NT2/D1 (cell line): ENCODE measurements at regions not wholly inside any gene's neighbourhood (a gene's known extent, or its start where the extent isn't known, plus 50 kb on each side); places are given as distances from the start of the nearest gene placed in this dataset.

Experiments
- DNase-seq: peaks from one replicate; pipeline ENCODE4 v3.0.0-alpha.2; 2011; ENCODE audit warnings: low read depth, low spot score
- H3K27me3 ChIP-seq: 2 replicates; pipeline ENCODE4 v1.6.0; 2011; ENCODE audit warnings: mild to moderate bottlenecking; ENCODE audit not compliant: insufficient read length, insufficient read depth
- H3K36me3 ChIP-seq: 2 replicates; pipeline ENCODE4 v1.6.1; 2011; ENCODE audit warnings: mild to moderate bottlenecking, low read length, mixed read lengths; ENCODE audit not compliant: insufficient read depth, insufficient read length
- H3K4me1 ChIP-seq: 2 replicates; pipeline ENCODE4 v1.5.1; 2011; ENCODE audit not compliant: insufficient read depth, insufficient read length
- H3K4me3 ChIP-seq: 2 replicates; pipeline ENCODE4 v1.5.1; 2011; ENCODE audit warnings: low read depth; ENCODE audit not compliant: insufficient read length
- H3K9ac ChIP-seq: 2 replicates; pipeline ENCODE4 v1.6.0; 2011; ENCODE audit warnings: low read depth; ENCODE audit not compliant: insufficient read length
- H3K9me3 ChIP-seq: 2 replicates; pipeline ENCODE4 v1.5.1; 2011; ENCODE audit warnings: mild to moderate bottlenecking, low read length; ENCODE audit not compliant: insufficient read depth
- SUZ12 ChIP-seq: IDR thresholded peaks from 2 replicates; pipeline ENCODE4 v1.6.1; 2011; ENCODE audit not compliant: insufficient read length, insufficient read depth; ENCODE audit errors: extremely low read depth
- YY1 ChIP-seq: IDR thresholded peaks from 2 replicates; pipeline ENCODE4 v1.6.1; 2011; ENCODE audit not compliant: insufficient read length, insufficient read depth
- ZNF274 ChIP-seq: IDR thresholded peaks from 2 replicates; pipeline ENCODE4 v1.6.1; 2011; ENCODE audit warnings: mild to moderate bottlenecking, low read depth, low read length

GRCh38 chr2:136665736-136666135 lies 99.6 kb upstream of the THSD7B start:
- no peaks in the 10 kb centered on the region for H3K9me3 ChIP-seq
- no peaks in the 10 kb centered on the region for H3K27me3 ChIP-seq
- no peak for DNase-seq
- H3K9ac ChIP-seq: no peak overlapping the region
- TF ChIP-seq ZNF274 (no peak), SUZ12 (no peak), YY1 (no peak)
- H3K4me3 ChIP-seq: no peak overlapping the region
- H3K4me1 ChIP-seq: no peaks in the 10 kb centered on the region
- no peaks in the 10 kb centered on the region for H3K36me3 ChIP-seq

- Histone ChIP-seq H3K4me1 (no peaks in the 10 kb centered on the region), H3K36me3 (no peaks in the 10 kb centered on the region), H3K27me3 (no peaks in the 10 kb centered on the region), H3K4me3 (no peak overlapping the region), H3K9me3 (no peaks in the 10 kb centered on the region), H3K9ac (no peak overlapping the region)
- TF ChIP-seq ZNF274 (no peak), SUZ12 (no peak), YY1 (no peak)
- no peak for DNase-seq
Observed at GRCh38 chr2:136664713-136665405, 100.5 kb upstream of the THSD7B start.

- H3K36me3 ChIP-seq: no peaks in the 10 kb centered on the region
- no peak overlapping the region for H3K4me3 ChIP-seq
- H3K4me1 ChIP-seq: no peaks in the 10 kb centered on the region
- TF ChIP-seq ZNF274 (no peak), YY1 (no peak), SUZ12 (no peak)
- no peaks in the 10 kb centered on the region for H3K9me3 ChIP-seq
- no peak overlapping the region for H3K9ac ChIP-seq
- no peaks in the 10 kb centered on the region for H3K27me3 ChIP-seq
- no peak for DNase-seq
Observed at GRCh38 chr2:136658201-136658600, 107.1 kb upstream of the THSD7B start.

- Histone ChIP-seq H3K4me1 (no peaks in the 10 kb centered on the region), H3K9ac (no peak overlapping the region), H3K27me3 (no peaks in the 10 kb centered on the region), H3K36me3 (no peaks in the 10 kb centered on the region), H3K9me3 (no peaks in the 10 kb centered on the region), H3K4me3 (no peak overlapping the region)
- TF ChIP-seq YY1 (no peak), ZNF274 (no peak), SUZ12 (no peak)
- DNase-seq: no peak
Observed at GRCh38 chr2:136653861-136654260, 111.5 kb upstream of the THSD7B start.

- H3K9ac ChIP-seq: no peak overlapping the region
- H3K27me3 ChIP-seq: no peaks in the 10 kb centered on the region
- no peaks in the 10 kb centered on the region for H3K9me3 ChIP-seq
- no peak for DNase-seq
- H3K36me3 ChIP-seq: no peaks in the 10 kb centered on the region
- H3K4me3 ChIP-seq: no peak overlapping the region
- TF ChIP-seq YY1 (no peak), SUZ12 (no peak), ZNF274 (no peak)
- H3K4me1 ChIP-seq: no peaks in the 10 kb centered on the region
Observed at GRCh38 chr2:136651456-136652010, 113.8 kb upstream of the THSD7B start.

GRCh38 chr2:136647039-136647438 lies 118.3 kb upstream of the THSD7B start:
- Histone ChIP-seq H3K27me3 (no peaks in the 10 kb centered on the region), H3K4me1 (no peaks in the 10 kb centered on the region), H3K9ac (no peak overlapping the region), H3K9me3 (no peaks in the 10 kb centered on the region), H3K4me3 (no peak overlapping the region), H3K36me3 (no peaks in the 10 kb centered on the region)
- TF ChIP-seq ZNF274 (no peak), SUZ12 (no peak), YY1 (no peak)
- no peak for DNase-seq

GRCh38 chr2:136645236-136645828 lies 120.0 kb upstream of the THSD7B start:
- Histone ChIP-seq H3K4me3 (no peak overlapping the region), H3K4me1 (no peaks in the 10 kb centered on the region), H3K27me3 (no peaks in the 10 kb centered on the region), H3K9ac (no peak overlapping the region), H3K36me3 (no peaks in the 10 kb centered on the region), H3K9me3 (no peaks in the 10 kb centered on the region)
- DNase-seq: no peak
- no peak for TF ChIP-seq ZNF274
- TF ChIP-seq SUZ12: no peak
- no peak for TF ChIP-seq YY1
